CD4-positive, alpha-beta T cell treated with Interleukin-17A for 1 hour (primary cell): ENCODE measurements at regions not wholly inside any gene's neighbourhood (a gene's known extent, or its start where the extent isn't known, plus 50 kb on each side); places are given as distances from the start of the nearest gene placed in this dataset.

Source experiments
- DNase-seq: peaks from one replicate; pipeline ENCODE4 v3.0.0-alpha.2; 2020

GRCh38 chr3:181660337-181660736, 51.4 kb upstream of the SOX2 start:
- DNase-seq, result no peak

- DNase-seq, result no peak
Measured at GRCh38 chr3:181637456-181637855, 74.3 kb upstream of the SOX2 start.

- DNase-seq, result no peak
Measured at GRCh38 chr3:181637056-181637455, 74.7 kb upstream of the SOX2 start.

- no peak for DNase-seq
Measured at GRCh38 chr3:181635141-181635540, 76.6 kb upstream of the SOX2 start.

GRCh38 chr3:181633556-181633955, 78.2 kb upstream of the SOX2 start:
- no peak for DNase-seq

GRCh38 chr3:181631901-181632300, 79.8 kb upstream of the SOX2 start:
- DNase-seq, result no peak

GRCh38 chr3:181630853-181631252, 80.9 kb upstream of the SOX2 start:
- DNase-seq, result no peak

GRCh38 chr3:181629711-181630110, 82.0 kb upstream of the SOX2 start:
- DNase-seq, result no peak

GRCh38 chr3:181629029-181629428, 82.7 kb upstream of the SOX2 start:
- no peak for DNase-seq

- DNase-seq, result no peak
Measured at GRCh38 chr3:181628384-181628783, 83.3 kb upstream of the SOX2 start.

- DNase-seq, result no peak
Measured at GRCh38 chr3:181626036-181626435, 85.7 kb upstream of the SOX2 start.

GRCh38 chr3:181623924-181624694, 87.6 kb upstream of the SOX2 start:
- no peak for DNase-seq

- DNase-seq, result no peak
Measured at GRCh38 chr3:181622365-181622764, 89.4 kb upstream of the SOX2 start.

- no peak for DNase-seq
Measured at GRCh38 chr3:181619897-181620296, 91.8 kb upstream of the SOX2 start.

- no peak for DNase-seq
Measured at GRCh38 chr3:181618260-181618659, 93.5 kb upstream of the SOX2 start.

GRCh38 chr3:181616088-181617070, 95.3 kb upstream of the SOX2 start:
- DNase-seq, result no peak

- no peak for DNase-seq
Measured at GRCh38 chr3:181615666-181616065, 96.1 kb upstream of the SOX2 start.

- DNase-seq, result no peak
Measured at GRCh38 chr3:181614878-181615277, 96.8 kb upstream of the SOX2 start.

- DNase-seq, result no peak
Measured at GRCh38 chr3:181613813-181614212, 97.9 kb upstream of the SOX2 start.

GRCh38 chr3:181613191-181613590, 98.5 kb upstream of the SOX2 start:
- no peak for DNase-seq

- DNase-seq, result no peak
Measured at GRCh38 chr3:181610973-181611265, 100.8 kb upstream of the SOX2 start.

- no peak for DNase-seq
Measured at GRCh38 chr3:181610083-181610972, 101.4 kb upstream of the SOX2 start.
